ENCODE measurements at regions not wholly inside any gene's neighbourhood (a gene's known extent, or its start where the extent isn't known, plus 50 kb on each side); places are given as distances from the start of the nearest gene placed in this dataset.

DNA sequence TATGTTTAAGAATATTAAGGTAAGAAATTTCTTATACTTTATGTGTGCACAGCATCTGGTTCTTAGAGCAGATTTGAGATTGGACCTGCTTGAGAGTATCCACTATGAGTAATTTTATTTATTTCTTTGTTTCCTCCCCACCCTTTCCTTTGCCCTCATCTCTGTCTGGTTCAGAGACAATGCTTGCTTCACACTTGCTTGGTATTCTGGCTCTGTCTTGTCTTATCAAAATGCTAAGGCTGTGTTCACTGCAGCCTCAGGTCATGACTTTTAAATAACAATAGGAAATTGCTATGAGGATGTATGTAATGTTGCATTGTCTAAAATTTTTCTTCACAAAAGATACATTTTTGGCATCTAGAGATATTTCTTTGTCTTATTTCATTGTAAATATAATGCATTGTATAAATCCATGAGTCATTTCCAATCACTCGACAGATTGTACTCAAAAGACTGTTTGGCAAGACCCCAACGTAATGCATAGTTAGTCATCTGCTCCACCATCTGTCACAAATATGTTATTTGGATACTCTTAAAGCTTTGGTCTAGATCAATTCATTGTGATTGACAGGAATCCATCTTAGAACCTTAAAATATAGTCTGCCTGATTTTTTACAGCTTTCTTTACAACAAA is 395.7 kb downstream of the AASDHPPT start:
- Histone ChIP-seq H3K9me3 (peaks cover 0 to 17% (median 8%) of the 10 kb centered on the region in 11 donors), H3K4me1 (no peaks in the 10 kb centered on the region), H3K27me3 (no peaks in the 10 kb centered on the region), H3K36me3 (no peaks in the 10 kb centered on the region), H3K4me3 (no peak overlapping the region), H3K27ac (no peak overlapping the region)
- intact Hi-C loops (cut with DNase I), result no loop called here
- DNase-seq (no peak), ATAC-seq (no peak)
- TF ChIP-seq, protein P1, sequence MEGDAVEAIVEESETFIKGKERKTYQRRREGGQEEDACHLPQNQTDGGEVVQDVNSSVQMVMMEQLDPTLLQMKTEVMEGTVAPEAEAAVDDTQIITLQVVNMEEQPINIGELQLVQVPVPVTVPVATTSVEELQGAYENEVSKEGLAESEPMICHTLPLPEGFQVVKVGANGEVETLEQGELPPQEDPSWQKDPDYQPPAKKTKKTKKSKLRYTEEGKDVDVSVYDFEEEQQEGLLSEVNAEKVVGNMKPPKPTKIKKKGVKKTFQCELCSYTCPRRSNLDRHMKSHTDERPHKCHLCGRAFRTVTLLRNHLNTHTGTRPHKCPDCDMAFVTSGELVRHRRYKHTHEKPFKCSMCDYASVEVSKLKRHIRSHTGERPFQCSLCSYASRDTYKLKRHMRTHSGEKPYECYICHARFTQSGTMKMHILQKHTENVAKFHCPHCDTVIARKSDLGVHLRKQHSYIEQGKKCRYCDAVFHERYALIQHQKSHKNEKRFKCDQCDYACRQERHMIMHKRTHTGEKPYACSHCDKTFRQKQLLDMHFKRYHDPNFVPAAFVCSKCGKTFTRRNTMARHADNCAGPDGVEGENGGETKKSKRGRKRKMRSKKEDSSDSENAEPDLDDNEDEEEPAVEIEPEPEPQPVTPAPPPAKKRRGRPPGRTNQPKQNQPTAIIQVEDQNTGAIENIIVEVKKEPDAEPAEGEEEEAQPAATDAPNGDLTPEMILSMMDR (IDR thresholded peaks at IDR 0.05), result no peak
- WGBS, 2 donors, result 64 to 67% methylated on average over 2 of the region's 2 CpGs

DNA sequence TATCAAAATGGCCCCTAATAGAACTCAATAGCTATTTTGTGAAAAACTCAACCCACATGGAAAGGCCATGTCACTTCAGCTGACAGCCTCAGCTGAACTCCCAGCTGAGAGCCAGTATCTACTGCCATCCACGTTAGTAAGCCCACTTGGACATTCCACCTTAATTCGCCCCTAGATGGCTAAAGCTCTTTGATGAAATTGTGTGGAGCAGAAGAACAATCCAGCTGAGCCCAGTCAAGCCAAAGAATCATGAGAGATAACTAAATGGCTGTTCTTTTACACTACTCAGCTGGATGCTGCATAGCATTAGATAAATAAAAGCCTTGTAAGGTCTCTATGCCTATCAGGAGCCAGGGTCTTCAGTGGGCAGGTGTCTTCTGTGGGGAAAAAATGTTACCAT is 396.8 kb downstream of the AASDHPPT start:
- 87 to 89% methylated on average over 2 of the region's 2 CpGs for WGBS, 2 donors
- ATAC-seq, result no peak

DNA sequence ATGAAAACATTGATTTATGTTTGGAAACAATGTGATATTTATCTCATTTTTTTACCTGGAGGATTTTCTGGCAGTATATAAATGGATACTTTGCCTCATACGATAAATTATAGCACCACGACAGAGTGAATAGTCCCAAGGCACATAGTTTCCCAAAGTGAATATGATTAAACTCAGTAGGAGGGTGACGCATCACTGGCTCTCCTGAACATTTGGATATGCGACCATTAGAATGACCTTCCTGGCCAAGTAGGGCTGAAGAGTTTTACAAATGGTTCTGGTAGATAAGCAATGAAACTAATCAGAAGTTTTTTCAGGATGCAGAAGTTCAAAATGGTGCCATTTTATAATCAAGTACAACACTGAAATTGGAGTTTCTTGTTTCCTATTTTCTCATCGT is 397.7 kb downstream of the AASDHPPT start:
- intact Hi-C loops (cut with DNase I), result no loop called here
- H3K27me3 ChIP-seq, result no peaks in the 10 kb centered on the region
- H3K27ac ChIP-seq, result no peak overlapping the region
- no peak overlapping the region for H3K4me3 ChIP-seq
- peaks cover 0 to 17% (median 8%) of the 10 kb centered on the region in 11 donors for H3K9me3 ChIP-seq
- no peaks in the 10 kb centered on the region for H3K36me3 ChIP-seq
- no peaks in the 10 kb centered on the region for H3K4me1 ChIP-seq
- 66 to 71% methylated on average over 5 of the region's 5 CpGs for WGBS, 2 donors
- ATAC-seq (no peak), DNase-seq (no peak)
- TF ChIP-seq, protein P1 (IDR thresholded peaks at IDR 0.05), result no peak

More for the DNA sequence above, 396.8 kb downstream of the AASDHPPT start:
- no peaks in the 10 kb centered on the region for H3K36me3 ChIP-seq
- H3K4me1 ChIP-seq, result no peaks in the 10 kb centered on the region
- TF ChIP-seq, protein P1 (IDR thresholded peaks at IDR 0.05), result no peak
- no peak overlapping the region for H3K27ac ChIP-seq
- intact Hi-C loops (cut with DNase I), result no loop called here
- DNase-seq, result no peak
- peaks cover 0 to 17% (median 8%) of the 10 kb centered on the region in 11 donors for H3K9me3 ChIP-seq
- no peaks in the 10 kb centered on the region for H3K27me3 ChIP-seq
- no peak overlapping the region for H3K4me3 ChIP-seq

DNA sequence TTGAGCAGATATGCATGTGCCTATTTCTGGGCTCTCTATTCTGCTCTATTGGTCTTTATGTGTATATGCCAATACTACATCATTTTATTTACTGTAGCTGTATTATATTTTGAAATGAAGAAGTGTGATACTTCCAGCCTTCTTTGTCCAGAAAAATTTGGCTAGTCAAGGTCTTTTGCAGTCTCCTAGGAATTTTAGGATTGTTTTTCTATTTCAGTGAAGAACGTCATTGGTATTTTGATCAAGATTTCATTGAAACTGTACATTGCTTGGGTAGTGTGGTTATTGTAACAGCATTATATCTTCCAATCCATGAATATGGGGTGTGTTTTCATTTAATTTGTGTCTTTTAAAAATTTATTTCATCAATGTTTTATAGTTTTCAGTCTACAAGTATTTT is 400.3 kb downstream of the AASDHPPT start:
- no peak for DNase-seq
- intact Hi-C loops (cut with DNase I), result no loop called here
- TF ChIP-seq, protein P1 (IDR thresholded peaks at IDR 0.05), result no peak

More for the DNA sequence above, 400.3 kb downstream of the AASDHPPT start:
- H3K4me1 ChIP-seq, result no peaks in the 10 kb centered on the region
- 49 to 56% methylated on average over 1 of the region's 1 CpG for WGBS, 2 donors
- peaks cover 0 to 17% (median 8%) of the 10 kb centered on the region in 11 donors for H3K9me3 ChIP-seq
- no peaks in the 10 kb centered on the region for H3K27me3 ChIP-seq
- H3K4me3 ChIP-seq, result no peak overlapping the region
- H3K36me3 ChIP-seq, result no peaks in the 10 kb centered on the region
- H3K27ac ChIP-seq, result no peak overlapping the region
- ATAC-seq, result no peak
